RWPE2 (cell line): ENCODE measurements at regions not wholly inside any gene's neighbourhood (a gene's known extent, or its start where the extent isn't known, plus 50 kb on each side); places are given as distances from the start of the nearest gene placed in this dataset.

Source experiments
- ATAC-seq: fragments of 200-7000 bp; cut with Tn5 transposase; 3 replicates; pipeline ENCODE4 v1.9.1; 2021; ENCODE audit warnings: low read depth
- DNase-seq: peaks from one replicate; pipeline ENCODE4 v3.0.0-alpha.2; 2020; ENCODE audit warnings: low spot score
- H3K27ac ChIP-seq: fragments of 450-650 bp; 2 replicates; pipeline ENCODE4 v1.5.1; 2017; ENCODE audit warnings: mild to moderate bottlenecking; ENCODE audit not compliant: poor library complexity, severe bottlenecking
- H3K27me3 ChIP-seq: fragments of 250-450 bp; sonication (Bioruptor Pico); 2 replicates; pipeline ENCODE4 v1.5.1; 2021; ENCODE audit warnings: mild to moderate bottlenecking, moderate library complexity; ENCODE audit not compliant: insufficient read depth, poor library complexity, severe bottlenecking
- H3K36me3 ChIP-seq: fragments of 250-450 bp; sonication (Bioruptor Pico); 2 replicates; pipeline ENCODE4 v1.5.1; 2020; ENCODE audit warnings: low read depth, mild to moderate bottlenecking, moderate library complexity
- H3K4me1 ChIP-seq: fragments of 250-450 bp; sonication (Bioruptor Pico); 2 replicates; pipeline ENCODE4 v1.5.1; 2021; ENCODE audit warnings: mild to moderate bottlenecking, moderate library complexity; ENCODE audit not compliant: insufficient read depth, poor library complexity, severe bottlenecking
- H3K4me3 ChIP-seq: fragments of 250-450 bp; sonication (Bioruptor Pico); 2 replicates; pipeline ENCODE4 v1.5.1; 2021; ENCODE audit warnings: mild to moderate bottlenecking, moderate library complexity; ENCODE audit not compliant: severe bottlenecking
- H3K9me3 ChIP-seq: fragments of 250-450 bp; sonication (Bioruptor Pico); 2 replicates; pipeline ENCODE4 v1.5.1; 2021; ENCODE audit warnings: mild to moderate bottlenecking, moderate library complexity; ENCODE audit not compliant: severe bottlenecking
- CTCF ChIP-seq: fragments of 450-650 bp; IDR thresholded peaks from one replicate; pipeline ENCODE4 v1.5.1; 2017; ENCODE audit warnings: mild to moderate bottlenecking, moderate library complexity; ENCODE audit not compliant: poor library complexity, severe bottlenecking

DNA sequence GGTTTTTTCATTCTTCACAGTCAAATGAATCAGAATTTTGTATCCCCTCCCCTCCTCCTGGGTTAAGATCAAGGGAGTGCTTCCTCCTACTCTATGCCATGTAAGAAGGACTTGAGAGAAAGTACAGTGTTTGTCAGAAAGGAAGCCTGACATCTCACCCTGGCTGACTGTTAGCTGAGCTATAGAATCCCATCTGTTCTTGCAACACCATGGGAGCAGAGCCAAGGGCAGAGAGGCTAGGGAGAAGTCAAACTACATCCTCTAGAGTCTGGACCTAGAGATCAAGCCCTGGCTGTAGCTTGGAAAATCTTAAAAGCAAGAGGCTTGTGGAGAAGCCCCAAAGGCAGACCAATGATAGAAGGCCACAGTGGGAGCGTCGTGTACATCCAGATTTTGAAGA, 145.9 kb downstream of the OLFM4 start:
- Histone ChIP-seq H3K9me3 (no peaks in the 10 kb centered on the region), H3K27me3 (no peaks in the 10 kb centered on the region), H3K36me3 (no peaks in the 10 kb centered on the region), H3K4me3 (no peak overlapping the region), H3K4me1 (no peaks in the 10 kb centered on the region), H3K27ac (no peak overlapping the region)
- no peak for TF ChIP-seq CTCF
- ATAC-seq (no peak), DNase-seq (no peak)

DNA sequence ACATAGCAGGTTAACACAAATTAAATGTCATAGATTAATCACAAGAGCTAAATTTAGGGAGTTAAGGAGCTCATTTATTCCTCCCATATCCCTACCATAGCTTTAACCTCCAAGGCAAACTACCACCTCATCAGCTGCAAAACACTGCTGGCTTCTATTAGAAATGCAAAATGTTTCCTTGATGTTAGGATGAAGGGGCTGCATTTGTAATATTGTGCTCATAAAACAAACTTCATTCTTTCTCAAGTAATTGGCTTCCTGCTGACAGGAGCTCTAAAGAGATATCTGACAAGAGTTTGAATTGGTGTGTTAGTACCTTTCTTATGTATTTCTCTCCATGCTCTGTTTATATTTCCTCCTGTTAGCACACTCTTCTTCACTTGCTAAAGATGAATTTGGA, 152.1 kb downstream of the OLFM4 start:
- no peak for DNase-seq
- no peak for TF ChIP-seq CTCF

DNA sequence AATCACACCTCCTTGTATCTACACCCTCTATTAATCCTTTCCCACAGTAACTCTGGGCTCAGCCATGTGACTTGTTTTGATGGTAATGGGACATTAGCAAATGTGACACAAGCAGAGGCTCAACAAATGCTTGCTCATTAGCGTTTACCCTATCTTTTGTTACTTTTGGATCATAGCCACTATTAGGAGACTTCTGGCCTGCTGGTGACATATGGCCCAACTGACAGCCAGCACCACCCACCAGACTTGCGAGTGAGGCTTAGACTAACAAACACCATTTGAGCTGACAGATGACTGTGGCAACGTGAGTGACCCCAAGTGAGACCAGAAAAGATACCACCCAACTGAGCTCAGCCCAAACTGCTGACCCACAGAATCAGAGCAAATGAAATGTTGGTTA, 154.1 kb downstream of the OLFM4 start:
- no peak overlapping the region for H3K4me3 ChIP-seq
- no peaks in the 10 kb centered on the region for H3K27me3 ChIP-seq
- DNase-seq (no peak), ATAC-seq (no peak)
- H3K27ac ChIP-seq = no peak overlapping the region
- H3K36me3 ChIP-seq = no peaks in the 10 kb centered on the region
- H3K9me3 ChIP-seq = no peaks in the 10 kb centered on the region
- H3K4me1 ChIP-seq = no peaks in the 10 kb centered on the region
- no peak for TF ChIP-seq CTCF

More for the DNA sequence above, 152.1 kb downstream of the OLFM4 start:
- H3K27ac ChIP-seq = no peak overlapping the region
- no peaks in the 10 kb centered on the region for H3K4me1 ChIP-seq
- H3K36me3 ChIP-seq = no peaks in the 10 kb centered on the region
- H3K4me3 ChIP-seq = no peak overlapping the region
- H3K27me3 ChIP-seq = no peaks in the 10 kb centered on the region
- no peaks in the 10 kb centered on the region for H3K9me3 ChIP-seq
- ATAC-seq = no peak

DNA sequence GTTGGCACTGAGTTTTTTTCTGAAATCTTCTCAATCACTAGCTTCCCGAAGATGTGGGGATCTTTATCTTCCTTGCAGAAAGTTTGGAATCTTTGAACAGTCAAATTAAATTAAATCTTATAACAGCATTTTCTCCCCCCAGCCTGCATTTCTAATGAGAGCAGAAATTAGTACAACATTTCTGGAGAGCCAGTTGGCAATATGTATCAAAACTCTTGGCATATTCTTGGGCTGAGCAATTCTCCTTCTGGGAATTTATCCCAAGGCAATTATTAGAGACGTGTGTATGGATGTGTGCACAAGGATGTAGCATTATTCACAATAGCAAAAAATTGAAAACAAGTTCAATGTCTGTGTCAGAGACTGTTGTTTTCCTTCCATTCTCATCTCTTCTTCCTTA, 159.5 kb downstream of the OLFM4 start:
- ATAC-seq = no peak

GRCh38 chr13:53189162-53189561, 160.5 kb downstream of the OLFM4 start:
- ATAC-seq (no peak), DNase-seq (no peak)

More for the DNA sequence above, 159.5 kb downstream of the OLFM4 start:
- Histone ChIP-seq H3K9me3 (no peaks in the 10 kb centered on the region), H3K27ac (no peak overlapping the region), H3K36me3 (no peaks in the 10 kb centered on the region), H3K27me3 (no peaks in the 10 kb centered on the region), H3K4me1 (no peaks in the 10 kb centered on the region), H3K4me3 (no peak overlapping the region)
- no peak for TF ChIP-seq CTCF
- DNase-seq = no peak

More at GRCh38 chr13:53189162-53189561, 160.5 kb downstream of the OLFM4 start:
- Histone ChIP-seq H3K27ac (no peak overlapping the region), H3K4me1 (no peaks in the 10 kb centered on the region), H3K27me3 (no peaks in the 10 kb centered on the region), H3K4me3 (no peak overlapping the region), H3K9me3 (no peaks in the 10 kb centered on the region), H3K36me3 (no peaks in the 10 kb centered on the region)
- TF ChIP-seq CTCF = peak; percentile 17
